K562 (cell line): ENCODE measurements at regions not wholly inside any gene's neighbourhood (a gene's known extent, or its start where the extent isn't known, plus 50 kb on each side); places are given as distances from the start of the nearest gene placed in this dataset.
A peak's percentile ranks its signal among the peaks of the same experiment; 100 is the strongest.

ENCODE experiments used
- HNRNPK ChIP-seq: fragments of 200-400 bp; formaldehyde crosslinking; IDR thresholded peaks from one replicate; pipeline ENCODE4 v1.6.1; 2018; ENCODE audit warnings: mild to moderate bottlenecking, low read depth, low read length; ENCODE audit not compliant: poor library complexity, severe bottlenecking
- MEIS2 ChIP-seq: fragments of 450-650 bp; IDR thresholded peaks from 2 replicates; pipeline ENCODE4 v1.6.1; 2014; ENCODE audit warnings: mild to moderate bottlenecking; ENCODE audit not compliant: partially characterized antibody
- POLR2AphosphoS2 ChIP-seq: IDR thresholded peaks from 2 replicates; pipeline ENCODE4 v1.6.1; 2012; ENCODE audit warnings: low read length, improper control_type of control experiment
- PTTG1 ChIP-seq: fragments of 450-650 bp; IDR thresholded peaks from 2 replicates; pipeline ENCODE4 v1.6.1; 2016; ENCODE audit warnings: low read depth, mild to moderate bottlenecking, missing genetic modification characterization, missing compliant biosample characterization
- SIRT6 ChIP-seq: IDR thresholded peaks from one replicate; pipeline ENCODE4 v1.6.1; 2012; ENCODE audit warnings: low read depth, mild to moderate bottlenecking, control low read depth, inconsistent platforms, low read length, moderate library complexity
- STAT5A ChIP-seq: IDR thresholded peaks from 2 replicates; pipeline ENCODE4 v1.6.1; 2012; ENCODE audit warnings: low read length, inconsistent platforms, borderline replicate concordance
- ZNF778 ChIP-seq: fragments of 450-650 bp; formaldehyde crosslinking; IDR thresholded peaks from 2 replicates; pipeline ENCODE4 v1.4.0; 2020; ENCODE audit warnings: mild to moderate bottlenecking, moderate library complexity
- TF ChIP-seq, protein P1 (sequence below), 2 experiments: fragments of 450-650 bp; IDR thresholded peaks; 2 replicates each; pipeline ENCODE4 v1.6.1; 2016; ENCODE audit warnings: mild to moderate bottlenecking in 2 of 2, borderline replicate concordance in 1 of 2, low read depth in 1 of 2, moderate library complexity in 1 of 2
- TF ChIP-seq, protein P2 (sequence below): fragments of 450-650 bp; IDR thresholded peaks from 2 replicates; pipeline ENCODE4 v1.7.1; 2018; ENCODE audit warnings: mild to moderate bottlenecking, low read depth; ENCODE audit not compliant: partially characterized antibody
- TF ChIP-seq, protein P3 (sequence below): fragments of 150-350 bp; IDR thresholded peaks from 2 replicates; pipeline ENCODE4 v1.6.1; 2014; ENCODE audit warnings: low read depth, mild to moderate bottlenecking, low read length, borderline replicate concordance
- TF ChIP-seq, protein P4 (sequence below): fragments of 250-450 bp; sonication (Bioruptor Pico); IDR thresholded peaks from 2 replicates; pipeline ENCODE4 v1.5.0; 2021

DNA sequence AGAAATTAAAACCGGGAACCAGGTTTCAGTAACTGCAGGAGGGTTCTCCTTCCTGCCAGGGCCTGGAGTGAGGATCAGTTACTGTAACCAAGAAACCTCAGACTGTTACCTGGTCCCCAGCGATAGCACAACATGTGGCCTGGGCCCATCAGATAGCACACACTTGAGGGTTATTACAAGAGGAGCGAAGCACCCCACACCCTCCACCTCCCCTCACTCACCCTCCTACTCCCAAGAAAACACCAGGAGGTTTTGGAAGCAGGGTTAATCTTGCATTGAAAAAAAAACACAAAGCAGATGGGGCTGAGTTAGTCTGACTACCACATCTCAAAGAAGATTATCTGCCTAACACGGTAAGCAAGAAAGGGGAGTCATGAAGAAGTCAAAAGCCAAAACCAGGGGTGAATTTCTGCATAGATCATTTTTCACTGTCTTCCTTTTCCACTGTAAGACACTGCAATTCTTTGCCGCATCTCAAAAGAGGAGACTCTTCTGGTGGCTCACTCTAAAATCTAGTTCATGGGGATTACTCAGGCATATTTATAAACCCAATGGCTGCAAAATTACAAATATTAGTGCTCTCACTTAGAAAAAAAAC is 75.9 kb upstream of the DOCK9 start (continued):
- TF ChIP-seq, protein P1, sequence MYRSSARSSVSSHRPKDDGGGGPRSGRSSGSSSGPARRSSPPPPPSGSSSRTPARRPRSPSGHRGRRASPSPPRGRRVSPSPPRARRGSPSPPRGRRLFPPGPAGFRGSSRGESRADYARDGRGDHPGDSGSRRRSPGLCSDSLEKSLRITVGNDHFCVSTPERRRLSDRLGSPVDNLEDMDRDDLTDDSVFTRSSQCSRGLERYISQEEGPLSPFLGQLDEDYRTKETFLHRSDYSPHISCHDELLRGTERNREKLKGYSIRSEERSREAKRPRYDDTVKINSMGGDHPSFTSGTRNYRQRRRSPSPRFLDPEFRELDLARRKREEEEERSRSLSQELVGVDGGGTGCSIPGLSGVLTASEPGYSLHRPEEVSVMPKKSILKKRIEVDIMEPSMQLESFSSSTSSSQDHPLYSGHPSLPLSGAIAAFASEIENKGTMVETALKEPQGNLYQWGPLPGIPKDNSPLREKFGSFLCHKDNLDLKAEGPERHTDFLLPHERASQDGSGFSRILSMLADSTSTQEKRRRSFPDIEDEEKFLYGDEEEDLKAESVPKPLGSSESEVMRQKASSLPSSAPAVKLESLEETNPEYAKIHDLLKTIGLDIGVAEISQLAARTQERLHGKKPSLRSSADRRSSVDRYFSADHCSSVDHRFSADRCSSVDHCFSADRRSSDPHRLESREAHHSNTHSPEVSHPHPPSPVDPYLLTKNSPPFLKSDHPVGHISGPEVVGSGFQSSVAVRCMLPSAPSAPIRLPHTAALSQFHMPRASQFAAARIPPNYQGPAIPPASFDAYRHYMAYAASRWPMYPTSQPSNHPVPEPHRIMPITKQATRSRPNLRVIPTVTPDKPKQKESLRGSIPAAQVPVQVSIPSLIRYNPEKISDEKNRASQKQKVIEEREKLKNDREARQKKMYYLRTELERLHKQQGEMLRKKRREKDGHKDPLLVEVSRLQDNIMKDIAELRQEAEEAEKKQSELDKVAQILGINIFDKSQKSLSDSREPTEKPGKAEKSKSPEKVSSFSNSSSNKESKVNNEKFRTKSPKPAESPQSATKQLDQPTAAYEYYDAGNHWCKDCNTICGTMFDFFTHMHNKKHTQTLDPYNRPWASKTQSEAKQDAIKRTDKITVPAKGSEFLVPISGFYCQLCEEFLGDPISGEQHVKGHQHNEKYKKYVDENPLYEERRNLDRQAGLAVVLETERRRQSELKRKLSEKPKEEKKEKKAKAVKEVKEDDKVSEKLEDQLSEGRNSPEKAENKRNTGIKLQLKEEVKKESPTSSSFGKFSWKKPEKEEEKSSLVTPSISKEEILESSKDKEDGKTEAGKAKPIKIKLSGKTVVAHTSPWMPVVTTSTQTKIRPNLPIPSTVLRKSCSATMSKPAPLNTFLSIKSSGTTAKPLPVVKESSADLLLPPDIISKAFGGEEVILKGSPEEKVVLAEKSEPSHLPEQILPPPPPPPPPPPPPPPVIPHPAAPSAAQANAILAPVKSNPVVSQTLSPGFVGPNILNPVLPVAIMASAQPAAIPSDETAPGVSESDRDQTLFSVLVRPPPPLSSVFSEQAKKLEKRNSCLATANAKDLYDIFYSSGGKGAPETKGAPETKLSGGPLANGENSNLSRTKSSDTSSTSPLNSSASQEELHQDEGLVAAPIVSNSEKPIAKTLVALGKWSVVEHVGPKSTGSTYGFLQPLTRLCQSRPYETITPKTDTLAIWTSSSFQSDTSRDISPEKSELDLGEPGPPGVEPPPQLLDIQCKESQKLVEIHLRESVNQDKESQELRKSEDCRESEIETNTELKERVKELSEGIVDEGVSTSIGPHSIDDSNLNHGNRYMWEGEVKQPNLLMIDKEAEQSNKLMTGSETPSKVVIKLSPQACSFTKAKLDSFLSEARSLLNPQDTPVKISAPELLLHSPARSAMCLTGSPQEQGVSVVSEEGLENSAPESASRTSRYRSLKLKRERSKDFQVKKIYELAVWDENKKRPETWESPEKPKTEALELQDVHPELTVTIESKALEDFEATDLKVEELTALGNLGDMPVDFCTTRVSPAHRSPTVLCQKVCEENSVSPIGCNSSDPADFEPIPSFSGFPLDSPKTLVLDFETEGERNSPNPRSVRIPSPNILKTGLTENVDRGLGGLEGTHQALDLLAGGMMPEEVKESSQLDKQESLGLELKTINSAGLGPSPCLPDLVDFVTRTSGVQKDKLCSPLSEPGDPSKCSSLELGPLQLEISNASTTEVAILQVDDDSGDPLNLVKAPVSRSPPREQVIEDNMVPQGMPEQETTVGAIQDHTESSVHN (IDR thresholded peaks at IDR 0.05; ENCODE audit: borderline replicate concordance in 1 of 2, low read depth in 1 of 2) = no peak; a peak in 1 of 4 replicates
- TF ChIP-seq PTTG1 (no peak), POLR2AphosphoS2 (no peak), ZNF778 (CRISPR knock-in tag) (no peak), MEIS2 (peak; percentile 79), HNRNPK (no peak), STAT5A (peak; percentile 92), SIRT6 (no peak)
- TF ChIP-seq, protein P2, sequence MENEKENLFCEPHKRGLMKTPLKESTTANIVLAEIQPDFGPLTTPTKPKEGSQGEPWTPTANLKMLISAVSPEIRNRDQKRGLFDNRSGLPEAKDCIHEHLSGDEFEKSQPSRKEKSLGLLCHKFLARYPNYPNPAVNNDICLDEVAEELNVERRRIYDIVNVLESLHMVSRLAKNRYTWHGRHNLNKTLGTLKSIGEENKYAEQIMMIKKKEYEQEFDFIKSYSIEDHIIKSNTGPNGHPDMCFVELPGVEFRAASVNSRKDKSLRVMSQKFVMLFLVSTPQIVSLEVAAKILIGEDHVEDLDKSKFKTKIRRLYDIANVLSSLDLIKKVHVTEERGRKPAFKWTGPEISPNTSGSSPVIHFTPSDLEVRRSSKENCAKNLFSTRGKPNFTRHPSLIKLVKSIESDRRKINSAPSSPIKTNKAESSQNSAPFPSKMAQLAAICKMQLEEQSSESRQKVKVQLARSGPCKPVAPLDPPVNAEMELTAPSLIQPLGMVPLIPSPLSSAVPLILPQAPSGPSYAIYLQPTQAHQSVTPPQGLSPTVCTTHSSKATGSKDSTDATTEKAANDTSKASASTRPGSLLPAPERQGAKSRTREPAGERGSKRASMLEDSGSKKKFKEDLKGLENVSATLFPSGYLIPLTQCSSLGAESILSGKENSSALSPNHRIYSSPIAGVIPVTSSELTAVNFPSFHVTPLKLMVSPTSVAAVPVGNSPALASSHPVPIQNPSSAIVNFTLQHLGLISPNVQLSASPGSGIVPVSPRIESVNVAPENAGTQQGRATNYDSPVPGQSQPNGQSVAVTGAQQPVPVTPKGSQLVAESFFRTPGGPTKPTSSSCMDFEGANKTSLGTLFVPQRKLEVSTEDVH = peak; percentile 65
- TF ChIP-seq, protein P3, sequence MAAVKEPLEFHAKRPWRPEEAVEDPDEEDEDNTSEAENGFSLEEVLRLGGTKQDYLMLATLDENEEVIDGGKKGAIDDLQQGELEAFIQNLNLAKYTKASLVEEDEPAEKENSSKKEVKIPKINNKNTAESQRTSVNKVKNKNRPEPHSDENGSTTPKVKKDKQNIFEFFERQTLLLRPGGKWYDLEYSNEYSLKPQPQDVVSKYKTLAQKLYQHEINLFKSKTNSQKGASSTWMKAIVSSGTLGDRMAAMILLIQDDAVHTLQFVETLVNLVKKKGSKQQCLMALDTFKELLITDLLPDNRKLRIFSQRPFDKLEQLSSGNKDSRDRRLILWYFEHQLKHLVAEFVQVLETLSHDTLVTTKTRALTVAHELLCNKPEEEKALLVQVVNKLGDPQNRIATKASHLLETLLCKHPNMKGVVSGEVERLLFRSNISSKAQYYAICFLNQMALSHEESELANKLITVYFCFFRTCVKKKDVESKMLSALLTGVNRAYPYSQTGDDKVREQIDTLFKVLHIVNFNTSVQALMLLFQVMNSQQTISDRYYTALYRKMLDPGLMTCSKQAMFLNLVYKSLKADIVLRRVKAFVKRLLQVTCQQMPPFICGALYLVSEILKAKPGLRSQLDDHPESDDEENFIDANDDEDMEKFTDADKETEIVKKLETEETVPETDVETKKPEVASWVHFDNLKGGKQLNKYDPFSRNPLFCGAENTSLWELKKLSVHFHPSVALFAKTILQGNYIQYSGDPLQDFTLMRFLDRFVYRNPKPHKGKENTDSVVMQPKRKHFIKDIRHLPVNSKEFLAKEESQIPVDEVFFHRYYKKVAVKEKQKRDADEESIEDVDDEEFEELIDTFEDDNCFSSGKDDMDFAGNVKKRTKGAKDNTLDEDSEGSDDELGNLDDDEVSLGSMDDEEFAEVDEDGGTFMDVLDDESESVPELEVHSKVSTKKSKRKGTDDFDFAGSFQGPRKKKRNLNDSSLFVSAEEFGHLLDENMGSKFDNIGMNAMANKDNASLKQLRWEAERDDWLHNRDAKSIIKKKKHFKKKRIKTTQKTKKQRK = no peak
- TF ChIP-seq, protein P4, sequence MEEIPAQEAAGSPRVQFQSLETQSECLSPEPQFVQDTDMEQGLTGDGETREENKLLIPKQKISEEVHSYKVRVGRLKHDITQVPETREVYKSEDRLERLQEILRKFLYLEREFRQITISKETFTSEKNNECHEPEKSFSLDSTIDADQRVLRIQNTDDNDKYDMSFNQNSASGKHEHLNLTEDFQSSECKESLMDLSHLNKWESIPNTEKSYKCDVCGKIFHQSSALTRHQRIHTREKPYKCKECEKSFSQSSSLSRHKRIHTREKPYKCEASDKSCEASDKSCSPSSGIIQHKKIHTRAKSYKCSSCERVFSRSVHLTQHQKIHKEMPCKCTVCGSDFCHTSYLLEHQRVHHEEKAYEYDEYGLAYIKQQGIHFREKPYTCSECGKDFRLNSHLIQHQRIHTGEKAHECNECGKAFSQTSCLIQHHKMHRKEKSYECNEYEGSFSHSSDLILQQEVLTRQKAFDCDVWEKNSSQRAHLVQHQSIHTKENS (CRISPR knock-in tag) = no peak
